Ascending aorta (tissue), 2 donors: ENCODE measurements at regions not wholly inside any gene's neighbourhood (a gene's known extent, or its start where the extent isn't known, plus 50 kb on each side); places are given as distances from the start of the nearest gene placed in this dataset.
"Not testable (repeated sequence)": the region's sequence is repeated elsewhere in the genome, so short reads cannot be mapped to it uniquely, and the experiment has no call there.

Experiments
- DNase-seq, 2 donors: peaks; one replicate each; pipeline ENCODE4 v3.0.0-alpha.2; 2019; ENCODE audit warnings: low spot score in 2 of 2
- H3K27ac ChIP-seq, 2 donors: fragments of 200-600 bp; sonication (generic); one replicate each; pipeline ENCODE4 v1.5.1; 2016 to 2017; ENCODE audit warnings: mild to moderate bottlenecking in 1 of 2
- H3K27me3 ChIP-seq: fragments of 200-600 bp; sonication (generic); one replicate; pipeline ENCODE4 v1.5.1; 2017
- H3K36me3 ChIP-seq, 2 donors: fragments of 200-600 bp; sonication (generic); one replicate each; pipeline ENCODE4 v1.5.1; 2016
- H3K4me1 ChIP-seq, 2 donors: fragments of 200-600 bp; sonication (generic); one replicate each; pipeline ENCODE4 v1.5.1; 2016 to 2017; ENCODE audit warnings: mild to moderate bottlenecking in 1 of 2
- H3K4me3 ChIP-seq, 2 donors: fragments of 200-600 bp; sonication (generic); one replicate each; pipeline ENCODE4 v1.5.1; 2016 to 2017; ENCODE audit warnings: mild to moderate bottlenecking in 1 of 2
- H3K9me3 ChIP-seq, 2 donors: fragments of 200-600 bp; sonication (generic); one replicate each; pipeline ENCODE4 v1.5.1; 2016
- CTCF ChIP-seq, 3 experiments: fragments of 200-600 bp in 2 of 3; fragments of 450-650 bp in 1 of 3; sonication (generic) in 2 of 3; IDR thresholded peaks; one replicate each; pipeline ENCODE4 v1.5.1; 2016 to 2019; ENCODE audit warnings: antibody characterized with exemption in 3 of 3, mild to moderate bottlenecking in 1 of 3, moderate library complexity in 1 of 3
- intact Hi-C: fragments of 100-400 bp; cut with DNase I; formaldehyde crosslinking; loops from one replicate; pipeline ENCODE4 v1.15.1; 2023

- Histone ChIP-seq H3K4me1 (no peaks in the 10 kb centered on the region), H3K36me3 (no peaks in the 10 kb centered on the region), H3K4me3 (no peak overlapping the region), H3K27me3 (no peaks in the 10 kb centered on the region), H3K27ac (no peak overlapping the region), H3K9me3 (no peaks in the 10 kb centered on the region)
- no peak for TF ChIP-seq CTCF (IDR thresholded peaks at IDR 0.05)
- intact Hi-C loops: no loop called here
- no peak for DNase-seq
Measured at GRCh38 chr9:82761027-82761426, 301.9 kb downstream of the RASEF start.

GRCh38 chr9:82761956-82762355 lies 301.0 kb downstream of the RASEF start:
- H3K27ac ChIP-seq: no peak overlapping the region
- no peak for DNase-seq
- intact Hi-C loops: no loop called here
- no peak overlapping the region for H3K4me3 ChIP-seq
- H3K9me3 ChIP-seq: no peaks in the 10 kb centered on the region
- no peaks in the 10 kb centered on the region for H3K27me3 ChIP-seq
- no peaks in the 10 kb centered on the region for H3K4me1 ChIP-seq
- H3K36me3 ChIP-seq: no peaks in the 10 kb centered on the region
- TF ChIP-seq CTCF (IDR thresholded peaks at IDR 0.05): no peak

- Histone ChIP-seq H3K27ac (no peak overlapping the region), H3K4me3 (no peak overlapping the region), H3K27me3 (no peaks in the 10 kb centered on the region), H3K36me3 (no peaks in the 10 kb centered on the region), H3K4me1 (no peaks in the 10 kb centered on the region), H3K9me3 (no peaks in the 10 kb centered on the region)
- intact Hi-C loops: no loop called here
- no peak for TF ChIP-seq CTCF (IDR thresholded peaks at IDR 0.05)
- no peak for DNase-seq
Measured at GRCh38 chr9:82763656-82764055, 299.3 kb downstream of the RASEF start.

GRCh38 chr9:82764061-82764668 lies 298.8 kb downstream of the RASEF start:
- no peak for TF ChIP-seq CTCF (IDR thresholded peaks at IDR 0.05)
- H3K4me3 ChIP-seq: no peak overlapping the region
- no peaks in the 10 kb centered on the region for H3K36me3 ChIP-seq
- no peaks in the 10 kb centered on the region for H3K27me3 ChIP-seq
- H3K4me1 ChIP-seq: no peaks in the 10 kb centered on the region
- no peaks in the 10 kb centered on the region for H3K9me3 ChIP-seq
- H3K27ac ChIP-seq: no peak overlapping the region
- intact Hi-C loops: no loop called here
- no peak for DNase-seq

GRCh38 chr9:82774707-82775231 lies 288.2 kb downstream of the RASEF start:
- H3K4me1 ChIP-seq, DNase-seq, H3K27ac ChIP-seq, H3K27me3 ChIP-seq, intact Hi-C loops, H3K36me3 ChIP-seq, H3K9me3 ChIP-seq, H3K4me3 ChIP-seq: not testable (repeated sequence)

GRCh38 chr9:82776508-82776907 lies 286.4 kb downstream of the RASEF start:
- H3K9me3 ChIP-seq: no peaks in the 10 kb centered on the region
- no peaks in the 10 kb centered on the region for H3K27me3 ChIP-seq
- no peaks in the 10 kb centered on the region for H3K4me1 ChIP-seq
- no peaks in the 10 kb centered on the region for H3K36me3 ChIP-seq
- H3K4me3 ChIP-seq: no peak overlapping the region
- intact Hi-C loops: no loop called here
- TF ChIP-seq CTCF (IDR thresholded peaks at IDR 0.05): no peak
- H3K27ac ChIP-seq: no peak overlapping the region
- no peak for DNase-seq
